Endothelial cell of umbilical vein (primary cell): ENCODE measurements at regions not wholly inside any gene's neighbourhood (a gene's known extent, or its start where the extent isn't known, plus 50 kb on each side); places are given as distances from the start of the nearest gene placed in this dataset.

Experiments
- EZH2 ChIP-seq: IDR thresholded peaks from 2 replicates; pipeline ENCODE4 v1.6.1; 2012; ENCODE audit warnings: borderline replicate concordance, low read depth, mild to moderate bottlenecking, moderate library complexity, low read length, inconsistent platforms; ENCODE audit not compliant: severe bottlenecking
- MYC ChIP-seq: IDR thresholded peaks from one replicate; pipeline ENCODE4 v1.6.1; 2011; ENCODE audit warnings: mild to moderate bottlenecking, low read depth, low read length
- POLR2A ChIP-seq: IDR thresholded peaks from 2 replicates; pipeline ENCODE4 v1.6.1; 2012; ENCODE audit warnings: low read depth, mild to moderate bottlenecking, control low read depth, low read length
- POLR2AphosphoS5 ChIP-seq: IDR thresholded peaks from 2 replicates; pipeline ENCODE4 v1.6.1; 2012; ENCODE audit warnings: low read depth, mild to moderate bottlenecking, control low read depth, low read length, moderate library complexity; ENCODE audit not compliant: insufficient read depth
- TF ChIP-seq, protein P1 (sequence below), 2 donors: IDR thresholded peaks; 1 replicate in 1 of 2; 2 replicates in 1 of 2; pipeline ENCODE4 v1.5.1; 2011; ENCODE audit warnings: low read length in 2 of 2, mild to moderate bottlenecking in 2 of 2, moderate library complexity in 2 of 2, control low read depth in 1 of 2, inconsistent platforms in 1 of 2, low read depth in 1 of 2; ENCODE audit not compliant: insufficient read depth in 1 of 2; ENCODE audit errors: extremely low read depth in 1 of 2

- TF ChIP-seq, protein P1, sequence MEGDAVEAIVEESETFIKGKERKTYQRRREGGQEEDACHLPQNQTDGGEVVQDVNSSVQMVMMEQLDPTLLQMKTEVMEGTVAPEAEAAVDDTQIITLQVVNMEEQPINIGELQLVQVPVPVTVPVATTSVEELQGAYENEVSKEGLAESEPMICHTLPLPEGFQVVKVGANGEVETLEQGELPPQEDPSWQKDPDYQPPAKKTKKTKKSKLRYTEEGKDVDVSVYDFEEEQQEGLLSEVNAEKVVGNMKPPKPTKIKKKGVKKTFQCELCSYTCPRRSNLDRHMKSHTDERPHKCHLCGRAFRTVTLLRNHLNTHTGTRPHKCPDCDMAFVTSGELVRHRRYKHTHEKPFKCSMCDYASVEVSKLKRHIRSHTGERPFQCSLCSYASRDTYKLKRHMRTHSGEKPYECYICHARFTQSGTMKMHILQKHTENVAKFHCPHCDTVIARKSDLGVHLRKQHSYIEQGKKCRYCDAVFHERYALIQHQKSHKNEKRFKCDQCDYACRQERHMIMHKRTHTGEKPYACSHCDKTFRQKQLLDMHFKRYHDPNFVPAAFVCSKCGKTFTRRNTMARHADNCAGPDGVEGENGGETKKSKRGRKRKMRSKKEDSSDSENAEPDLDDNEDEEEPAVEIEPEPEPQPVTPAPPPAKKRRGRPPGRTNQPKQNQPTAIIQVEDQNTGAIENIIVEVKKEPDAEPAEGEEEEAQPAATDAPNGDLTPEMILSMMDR (IDR thresholded peaks at IDR 0.05; ENCODE audit: extremely low read depth in 1 of 2, insufficient read depth in 1 of 2, low read depth in 1 of 2, low read length in 2 of 2) = no peak
- TF ChIP-seq POLR2A (no peak), POLR2AphosphoS5 (no peak), EZH2 (no peak), MYC (no peak)
These were observed 1563.2 kb upstream of the MIR17HG start for GRCh38 chr13:89784161-89784809.
